Nephron (organoid): ENCODE measurements at regions not wholly inside any gene's neighbourhood (a gene's known extent, or its start where the extent isn't known, plus 50 kb on each side); places are given as distances from the start of the nearest gene placed in this dataset.

ENCODE experiments used
- H3K27ac Mint-ChIP-seq, 3 experiments: 2 replicates each; pipeline ENCODE4 v1.8.0; 2020; ENCODE audit warnings: mixed read lengths in 3 of 3, mild to moderate bottlenecking in 2 of 3, moderate library complexity in 1 of 3
- H3K27me3 Mint-ChIP-seq: 2 replicates; pipeline ENCODE4 v1.8.0; 2021; ENCODE audit warnings: low read depth, mild to moderate bottlenecking, moderate library complexity, mixed read lengths
- H3K36me3 Mint-ChIP-seq: 2 replicates; pipeline ENCODE4 v1.8.0; 2020; ENCODE audit warnings: low read depth, mixed read lengths
- H3K4me1 Mint-ChIP-seq: 2 replicates; pipeline ENCODE4 v1.8.0; 2020; ENCODE audit warnings: mixed read lengths
- H3K4me3 Mint-ChIP-seq, 3 experiments: 2 replicates each; pipeline ENCODE4 v1.8.0; 2020; ENCODE audit warnings: mild to moderate bottlenecking in 3 of 3, mixed read lengths in 3 of 3, moderate library complexity in 2 of 3
- H3K9me3 Mint-ChIP-seq: 2 replicates; pipeline ENCODE4 v1.8.0; 2020; ENCODE audit warnings: mixed read lengths
- TF ChIP-seq, protein P1 (sequence below), 3 experiments: fragments of 200-600 bp; sonication (generic); IDR thresholded peaks; one replicate each; pipeline ENCODE4 v1.5.0; 2021; ENCODE audit warnings: antibody characterized with exemption in 3 of 3; ENCODE audit not compliant: unreplicated experiment in 3 of 3

- Mint-ChIP-seq H3K4me3 (no peak overlapping the region), H3K36me3 (no peaks in the 10 kb centered on the region), H3K4me1 (no peaks in the 10 kb centered on the region), H3K27ac (no peak overlapping the region), H3K27me3 (no peaks in the 10 kb centered on the region), H3K9me3 (peaks cover 58% of the 10 kb centered on the region)
- TF ChIP-seq, protein P1, sequence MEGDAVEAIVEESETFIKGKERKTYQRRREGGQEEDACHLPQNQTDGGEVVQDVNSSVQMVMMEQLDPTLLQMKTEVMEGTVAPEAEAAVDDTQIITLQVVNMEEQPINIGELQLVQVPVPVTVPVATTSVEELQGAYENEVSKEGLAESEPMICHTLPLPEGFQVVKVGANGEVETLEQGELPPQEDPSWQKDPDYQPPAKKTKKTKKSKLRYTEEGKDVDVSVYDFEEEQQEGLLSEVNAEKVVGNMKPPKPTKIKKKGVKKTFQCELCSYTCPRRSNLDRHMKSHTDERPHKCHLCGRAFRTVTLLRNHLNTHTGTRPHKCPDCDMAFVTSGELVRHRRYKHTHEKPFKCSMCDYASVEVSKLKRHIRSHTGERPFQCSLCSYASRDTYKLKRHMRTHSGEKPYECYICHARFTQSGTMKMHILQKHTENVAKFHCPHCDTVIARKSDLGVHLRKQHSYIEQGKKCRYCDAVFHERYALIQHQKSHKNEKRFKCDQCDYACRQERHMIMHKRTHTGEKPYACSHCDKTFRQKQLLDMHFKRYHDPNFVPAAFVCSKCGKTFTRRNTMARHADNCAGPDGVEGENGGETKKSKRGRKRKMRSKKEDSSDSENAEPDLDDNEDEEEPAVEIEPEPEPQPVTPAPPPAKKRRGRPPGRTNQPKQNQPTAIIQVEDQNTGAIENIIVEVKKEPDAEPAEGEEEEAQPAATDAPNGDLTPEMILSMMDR (IDR thresholded peaks at IDR 0.05; ENCODE audit: unreplicated experiment in 3 of 3): no peak
Observed at GRCh38 chr12:34626363-34627157, 604.3 kb downstream of the ALG10 start.
